ENCODE measurements at regions not wholly inside any gene's neighbourhood (a gene's known extent, or its start where the extent isn't known, plus 50 kb on each side); places are given as distances from the start of the nearest gene placed in this dataset.

DNA sequence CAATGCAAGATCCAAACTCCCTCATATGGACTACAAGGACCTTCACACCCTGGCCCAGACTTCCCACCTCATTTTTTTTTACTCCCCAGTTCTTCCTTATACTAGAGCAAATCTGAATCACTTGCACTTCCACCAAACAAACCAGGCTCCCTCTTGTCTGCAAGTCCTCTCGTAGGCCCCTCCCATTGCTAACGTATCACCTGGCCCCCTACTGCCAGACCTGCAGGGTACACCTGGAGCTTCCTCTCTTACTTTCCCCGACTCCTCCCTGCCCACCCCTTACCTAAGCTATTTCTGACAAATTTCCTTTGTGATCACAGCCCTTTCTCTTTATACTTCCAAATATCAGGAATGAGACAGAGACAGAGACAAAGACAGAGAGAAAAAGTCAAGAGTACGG, 463.9 kb downstream of the GALC start:
- TF ChIP-seq, protein P1, sequence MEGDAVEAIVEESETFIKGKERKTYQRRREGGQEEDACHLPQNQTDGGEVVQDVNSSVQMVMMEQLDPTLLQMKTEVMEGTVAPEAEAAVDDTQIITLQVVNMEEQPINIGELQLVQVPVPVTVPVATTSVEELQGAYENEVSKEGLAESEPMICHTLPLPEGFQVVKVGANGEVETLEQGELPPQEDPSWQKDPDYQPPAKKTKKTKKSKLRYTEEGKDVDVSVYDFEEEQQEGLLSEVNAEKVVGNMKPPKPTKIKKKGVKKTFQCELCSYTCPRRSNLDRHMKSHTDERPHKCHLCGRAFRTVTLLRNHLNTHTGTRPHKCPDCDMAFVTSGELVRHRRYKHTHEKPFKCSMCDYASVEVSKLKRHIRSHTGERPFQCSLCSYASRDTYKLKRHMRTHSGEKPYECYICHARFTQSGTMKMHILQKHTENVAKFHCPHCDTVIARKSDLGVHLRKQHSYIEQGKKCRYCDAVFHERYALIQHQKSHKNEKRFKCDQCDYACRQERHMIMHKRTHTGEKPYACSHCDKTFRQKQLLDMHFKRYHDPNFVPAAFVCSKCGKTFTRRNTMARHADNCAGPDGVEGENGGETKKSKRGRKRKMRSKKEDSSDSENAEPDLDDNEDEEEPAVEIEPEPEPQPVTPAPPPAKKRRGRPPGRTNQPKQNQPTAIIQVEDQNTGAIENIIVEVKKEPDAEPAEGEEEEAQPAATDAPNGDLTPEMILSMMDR (conservative IDR thresholded peaks at IDR 0.05), result no peak
- no peak for TF ChIP-seq ZFX (IDR thresholded peaks at IDR 0.05)

Measured in C4-2B (cell line).